HG03135 (cell line): ENCODE measurements at regions not wholly inside any gene's neighbourhood (a gene's known extent, or its start where the extent isn't known, plus 50 kb on each side); places are given as distances from the start of the nearest gene placed in this dataset.

Source experiments
- ATAC-seq: cut with Tn5 transposase; IDR thresholded peaks from one replicate; pipeline ENCODE4 v1.9.1; 2021; ENCODE audit warnings: mild to moderate bottlenecking, moderate library complexity; ENCODE audit not compliant: unreplicated experiment

GRCh38 chr14:106837870-106838269 is 1311.5 kb downstream of the TMEM121 start:
- ATAC-seq = no peak

DNA sequence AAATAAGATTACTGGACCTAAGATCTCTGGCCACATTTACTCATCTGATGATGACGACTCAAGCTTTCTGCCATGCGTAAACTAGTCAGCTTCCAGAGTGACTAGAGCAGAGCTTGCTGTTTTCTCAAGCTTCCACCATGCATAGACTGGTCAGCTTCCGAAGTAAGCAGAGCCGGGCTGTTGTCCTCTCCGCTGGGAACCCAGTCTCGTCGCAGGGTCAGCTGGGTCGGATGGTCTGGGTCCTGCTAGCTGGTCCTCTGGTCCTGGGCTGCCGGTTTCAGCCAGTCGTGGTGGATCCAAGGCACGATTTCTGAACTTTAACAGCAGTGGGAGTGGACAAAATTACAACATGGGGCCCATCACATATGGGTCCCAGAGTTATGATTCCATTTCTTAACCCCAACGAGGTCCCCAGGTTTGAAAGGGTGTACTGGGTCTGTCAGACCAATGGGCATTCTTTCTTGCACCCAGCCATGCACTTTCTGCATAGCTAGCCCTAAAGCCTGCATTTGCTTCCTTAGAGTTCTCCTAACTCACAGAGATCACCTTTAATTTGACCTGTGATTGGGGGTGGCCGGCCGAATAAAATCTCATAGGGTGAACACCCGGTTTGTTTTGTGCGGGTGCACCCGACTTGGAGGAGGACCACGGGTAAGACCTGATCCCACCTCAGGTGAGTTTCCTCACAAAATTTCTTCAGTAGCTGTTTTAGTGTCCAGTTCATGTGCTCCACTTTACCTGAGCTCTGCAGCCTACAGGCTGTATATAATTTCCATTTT is 1312.8 kb downstream of the TMEM121 start:
- ATAC-seq = no peak

DNA sequence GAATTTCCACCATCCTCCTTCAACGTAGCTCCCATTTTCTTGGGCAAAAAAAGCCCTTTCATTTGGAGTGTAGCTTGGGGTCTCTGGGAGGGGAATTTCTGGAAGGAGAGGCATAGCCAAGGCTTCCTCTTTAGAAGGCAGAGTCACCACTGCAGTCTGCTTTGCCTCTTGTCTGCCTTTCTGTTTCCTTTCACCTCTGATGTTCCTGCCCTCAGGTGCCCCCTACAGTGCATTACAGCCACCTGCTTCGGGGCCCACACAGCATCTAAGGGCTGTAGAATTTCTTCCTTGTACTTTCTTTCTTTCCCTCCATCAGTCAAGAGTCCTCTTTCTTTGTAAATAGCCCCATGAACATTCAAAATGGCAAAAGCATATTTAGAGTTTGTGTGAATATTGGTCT is 1313.9 kb downstream of the TMEM121 start:
- ATAC-seq = no peak

- no peak for ATAC-seq
Measured at GRCh38 chr14:106840991-106841390, 1314.6 kb downstream of the TMEM121 start.

DNA sequence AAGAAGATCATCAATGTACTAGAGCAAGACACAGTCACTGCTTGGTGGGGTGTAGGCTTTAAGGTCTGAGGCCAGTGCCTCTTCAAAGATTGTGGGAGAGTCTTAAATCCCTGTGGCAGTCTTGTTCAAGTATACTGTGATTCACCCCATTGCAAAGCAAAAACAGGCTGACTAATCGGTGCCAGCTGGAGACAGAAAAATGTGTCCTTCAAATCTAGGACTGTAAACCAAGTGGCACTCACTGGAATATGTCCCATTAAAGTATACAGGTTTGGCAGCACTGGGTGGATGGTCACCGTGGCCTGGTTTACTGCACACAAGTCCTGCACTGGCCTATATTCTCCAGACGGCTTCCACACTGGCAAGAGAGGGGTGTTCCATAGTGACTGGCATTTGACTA is 1315.3 kb downstream of the TMEM121 start:
- ATAC-seq = no peak

DNA sequence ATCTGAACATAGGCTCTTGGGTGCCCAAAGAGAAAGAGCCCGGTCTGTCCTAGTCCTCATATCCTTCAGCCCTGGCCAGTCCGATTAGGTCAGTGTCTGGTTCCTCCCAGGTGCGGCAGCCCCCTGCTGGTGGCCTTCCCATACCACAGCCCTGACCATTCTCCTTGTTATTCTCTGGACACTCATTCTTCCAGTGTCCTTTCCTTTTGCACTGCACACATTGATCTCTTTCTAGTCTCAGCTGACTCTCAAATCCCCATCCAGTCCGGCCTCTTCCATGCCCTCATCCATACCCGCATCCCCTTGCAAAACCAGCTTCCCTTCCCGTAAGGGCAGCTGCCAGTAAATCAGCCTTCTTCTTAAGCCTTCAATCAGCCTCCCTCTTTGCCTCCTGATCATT is 1316.3 kb downstream of the TMEM121 start:
- ATAC-seq = no peak

- no peak for ATAC-seq
Measured at GRCh38 chr14:106843386-106843785, 1317.0 kb downstream of the TMEM121 start.

DNA sequence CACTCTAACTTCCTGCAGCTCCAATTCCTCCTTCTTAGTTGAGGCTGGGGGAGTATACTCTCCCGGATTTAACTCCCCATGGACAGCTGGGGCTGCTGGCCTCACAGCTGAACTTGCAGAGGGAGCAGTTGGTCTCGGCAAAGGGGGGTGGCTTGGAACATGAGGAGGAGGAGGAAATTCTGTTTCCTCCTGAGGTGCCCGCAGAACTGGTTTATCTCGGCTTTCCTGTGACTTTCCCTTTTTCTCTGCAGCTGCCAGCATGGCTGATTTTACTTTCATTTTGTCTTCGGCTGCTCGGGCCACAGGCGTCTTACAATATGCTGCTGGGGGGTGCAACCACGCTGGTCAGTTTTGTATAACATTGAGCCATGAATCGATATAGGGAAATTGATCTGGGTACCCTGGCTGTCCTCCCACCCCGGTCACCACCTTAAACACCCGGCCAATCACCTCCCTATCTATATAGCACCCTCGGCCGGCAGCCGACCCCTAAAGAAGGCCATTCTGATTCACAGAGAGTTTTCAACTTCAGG is 1317.6 kb downstream of the TMEM121 start:
- ATAC-seq = no peak

- ATAC-seq = peak; percentile 38
Measured at GRCh38 chr14:106844608-106845285, 1318.4 kb downstream of the TMEM121 start.

- peak; percentile 55 for ATAC-seq
Measured at GRCh38 chr14:106845286-106846087, 1319.1 kb downstream of the TMEM121 start.

DNA sequence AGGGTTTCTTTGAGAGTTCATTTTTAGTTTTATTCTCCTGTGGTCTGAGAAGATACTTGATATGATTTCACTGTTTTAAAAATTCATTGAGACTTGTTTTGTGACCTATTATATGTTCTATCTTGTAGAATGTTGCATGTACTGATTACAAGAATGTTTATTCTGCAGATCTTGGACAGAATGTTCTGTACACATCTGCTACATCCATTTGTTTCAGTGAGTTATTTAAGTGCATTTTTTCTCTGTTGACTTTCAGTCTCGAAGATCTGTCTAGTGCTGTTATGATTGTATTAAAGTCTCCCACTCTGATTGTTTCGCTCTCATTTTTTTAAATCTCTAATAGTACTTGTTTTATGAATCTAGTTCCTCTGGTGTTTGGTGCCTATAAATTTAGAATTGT is 1319.8 kb downstream of the TMEM121 start:
- ATAC-seq = no peak

GRCh38 chr14:106848330-106849121 is 1322.1 kb downstream of the TMEM121 start:
- no peak for ATAC-seq

DNA sequence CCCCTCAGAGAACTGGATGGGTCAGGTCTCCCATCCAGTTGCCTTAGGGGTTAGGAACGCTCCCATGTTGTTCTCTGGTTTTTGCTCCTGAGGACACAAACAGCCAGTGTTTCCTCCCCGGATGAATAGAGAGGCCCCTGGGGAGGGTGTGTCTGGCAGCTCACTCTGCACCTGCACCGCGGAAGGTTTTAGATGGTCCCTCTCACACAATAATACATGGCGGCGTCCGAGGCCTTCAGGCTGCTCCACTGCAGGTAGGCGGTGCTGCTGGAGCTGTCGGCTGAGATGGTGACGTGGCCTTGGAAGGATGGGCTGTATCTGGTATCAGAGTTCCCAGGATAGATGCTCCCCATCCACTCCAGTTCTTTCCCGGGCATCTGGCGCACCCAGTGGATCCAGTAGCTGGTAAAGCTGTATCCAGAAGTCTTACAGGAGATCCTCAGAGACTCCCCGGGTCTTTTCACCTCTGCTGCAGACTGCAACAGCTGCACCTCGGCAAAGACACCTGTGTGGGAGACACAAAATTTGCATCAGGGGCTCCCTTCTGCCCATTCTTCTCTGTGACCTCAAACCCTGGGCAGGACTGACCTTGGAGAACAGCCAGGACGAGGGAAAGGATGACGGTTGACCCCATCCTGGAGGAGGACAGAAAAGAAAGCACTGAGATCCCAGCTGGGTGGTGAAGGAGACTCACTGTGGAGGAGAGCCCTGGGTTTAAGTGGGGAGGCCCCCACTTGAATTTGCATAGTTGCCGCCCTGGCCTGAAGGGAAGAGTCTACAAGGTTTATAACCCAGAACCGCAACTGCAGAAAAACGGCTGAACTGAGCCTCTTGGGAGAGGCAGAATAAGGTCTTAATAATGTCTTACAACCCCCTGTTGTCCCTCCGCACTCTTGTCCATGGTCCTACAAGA is 1324.8 kb downstream of the TMEM121 start:
- ATAC-seq = peak; percentile 44

DNA sequence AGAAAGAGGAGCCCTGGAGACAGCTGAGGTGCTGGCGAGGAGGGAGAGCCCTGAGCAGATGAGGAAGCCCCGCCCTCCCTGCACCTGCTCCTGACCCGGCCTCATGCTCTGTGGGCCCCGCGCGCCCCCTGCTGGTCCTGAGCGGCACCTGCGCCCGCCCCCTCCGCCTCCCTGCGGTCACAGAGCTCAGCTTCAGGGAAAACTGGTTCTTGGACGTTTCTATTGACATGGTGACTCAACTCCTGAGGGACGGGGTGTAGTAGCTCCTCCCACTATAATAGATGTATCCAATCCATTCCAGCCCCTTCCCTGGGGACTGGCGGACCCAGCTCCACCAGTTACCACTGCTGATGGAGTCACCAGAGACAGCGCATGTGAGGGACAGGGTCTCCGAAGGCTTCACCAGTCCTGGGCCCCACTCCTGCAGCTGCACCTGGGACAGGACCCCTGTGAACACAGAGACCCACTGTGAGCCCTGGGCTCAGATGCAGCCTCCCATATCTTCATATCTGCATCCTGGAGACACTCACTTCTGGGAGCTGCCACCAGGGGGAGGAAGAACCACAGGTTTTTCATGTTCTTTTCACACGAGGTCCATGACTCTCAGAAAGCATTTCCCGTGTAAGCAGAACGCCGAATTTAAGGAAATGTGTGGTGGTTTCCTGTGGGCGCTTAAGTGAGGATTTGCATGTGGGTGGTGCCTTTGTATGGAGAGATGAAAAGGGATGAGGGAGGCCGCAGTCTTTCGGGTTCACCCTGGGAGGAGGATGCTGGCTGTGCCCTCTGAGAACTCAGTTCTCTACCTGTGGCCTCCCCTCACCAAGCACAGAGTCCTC is 1346.4 kb downstream of the TMEM121 start:
- ATAC-seq = peak; percentile 44

DNA sequence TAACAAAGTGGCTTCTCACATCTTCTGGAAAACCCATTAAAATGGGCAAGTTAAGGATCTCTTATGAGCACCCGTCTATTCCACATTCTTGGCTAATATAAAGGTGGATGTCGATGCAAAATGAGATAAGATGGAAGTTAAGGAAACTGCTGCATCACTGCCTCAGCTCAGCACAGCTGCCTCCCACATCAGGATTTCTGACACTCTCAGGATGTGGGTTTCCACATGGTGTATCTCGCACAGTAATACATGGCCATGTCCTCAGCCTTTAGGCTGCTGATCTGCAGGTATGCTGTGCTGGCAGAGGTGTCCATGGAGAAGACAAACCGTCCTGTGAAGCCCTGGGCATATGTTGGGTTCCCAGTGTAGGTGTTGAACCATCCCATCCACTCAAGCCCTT is 1348.0 kb downstream of the TMEM121 start:
- ATAC-seq = no peak

DNA sequence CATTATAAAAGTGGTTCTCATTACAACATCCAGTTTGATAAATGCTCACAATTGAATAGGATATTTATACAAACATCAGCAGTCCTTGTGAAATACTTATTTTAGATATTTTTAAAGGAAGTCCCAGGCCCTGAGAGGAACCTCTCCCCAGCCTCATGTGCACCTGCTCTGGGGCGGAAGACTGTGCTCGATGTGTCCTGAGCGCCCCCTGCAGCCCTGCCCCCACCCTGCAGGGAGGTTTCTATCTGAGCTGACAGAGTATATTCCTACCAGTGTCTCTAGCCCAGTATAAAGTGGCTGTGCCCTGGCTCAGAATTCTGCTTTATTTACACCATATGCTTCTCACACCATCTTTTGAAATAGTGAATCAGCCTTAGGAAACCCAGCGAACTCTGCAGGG is 1349.1 kb downstream of the TMEM121 start:
- ATAC-seq = no peak

DNA sequence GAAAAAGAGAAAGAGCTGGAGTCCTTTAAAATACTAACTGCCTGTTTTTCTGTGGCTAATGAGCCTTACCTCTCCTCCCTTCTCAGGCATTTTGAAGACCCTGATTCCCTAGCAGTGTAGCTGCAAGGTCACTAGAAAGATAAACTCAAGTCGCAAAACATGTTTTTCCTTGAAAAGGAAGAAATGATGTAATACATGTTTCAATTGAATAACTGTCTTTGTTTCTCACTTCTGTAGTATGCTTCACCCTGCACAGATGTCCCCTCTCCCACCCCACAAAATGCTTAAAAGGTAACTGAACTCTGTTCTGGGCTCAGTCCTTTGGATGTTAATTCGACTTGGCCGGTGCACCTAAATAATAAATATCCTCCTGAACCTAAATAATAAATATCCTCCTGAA is 1350.3 kb downstream of the TMEM121 start:
- no peak for ATAC-seq

DNA sequence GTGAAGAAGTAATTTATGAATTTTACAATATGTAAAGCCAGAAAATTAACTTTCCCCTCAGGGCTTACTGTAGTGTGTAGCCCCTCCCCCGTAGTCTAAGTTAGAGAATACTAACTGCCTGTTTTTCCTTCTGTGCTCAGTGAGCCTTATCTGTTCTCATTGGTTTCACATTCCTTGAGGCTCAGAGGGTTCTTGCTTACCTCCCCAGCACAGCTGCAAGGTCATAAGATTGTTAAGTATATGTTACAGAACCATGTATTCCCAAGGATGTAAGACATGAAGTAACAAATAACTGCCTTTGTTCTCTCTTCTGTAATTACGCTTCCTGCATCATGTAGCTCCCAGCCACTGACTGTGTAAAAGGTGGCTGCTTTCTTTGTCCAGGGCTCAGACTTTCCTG is 1351.1 kb downstream of the TMEM121 start:
- no peak for ATAC-seq

DNA sequence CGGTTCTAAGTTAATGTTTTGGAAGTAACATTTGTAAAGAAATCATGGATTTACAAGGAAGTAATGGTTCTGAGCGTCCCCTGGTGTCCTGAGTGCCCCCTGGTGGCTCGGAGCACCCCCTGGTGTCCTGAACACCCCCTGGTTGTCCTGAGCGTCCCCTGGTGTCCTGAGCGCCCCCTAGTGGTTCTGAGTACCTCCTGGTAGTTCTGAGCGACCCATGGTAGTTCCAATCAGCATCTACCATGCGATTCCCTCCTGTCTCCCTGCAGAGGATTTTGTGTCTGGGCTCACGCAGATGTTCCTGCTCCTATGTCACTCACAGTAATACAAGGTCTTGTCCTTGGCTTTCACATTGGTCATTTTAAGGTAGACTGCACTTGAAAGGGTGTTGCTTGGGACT is 1352.9 kb downstream of the TMEM121 start:
- ATAC-seq = peak; percentile 61
